K562 (cell line): ENCODE measurements at regions not wholly inside any gene's neighbourhood (a gene's known extent, or its start where the extent isn't known, plus 50 kb on each side); places are given as distances from the start of the nearest gene placed in this dataset.

Source experiments
- ATAC-seq: fragments of 200-7000 bp; cut with Tn5 transposase; 3 replicates; pipeline ENCODE4 v1.9.1; 2020; ENCODE audit warnings: moderate library complexity
- BruUV-seq: library from RNA; stranded (reverse); fragments of 400-500 nt; replicated peaks from 2 replicates; lab custom pipeline; 2021; lab: Mats Ljungman, UMichigan
- CTCF ChIA-PET: fragments of 300-600 bp; formaldehyde crosslinking; extraction: SDS; loops from one replicate; lab custom pipeline; 2021; ENCODE audit warnings: low intra/inter-chr PET ratio; lab: Yijun Ruan, JAX
- POLR2A ChIA-PET: fragments of 300-600, 350-650 bp; sonication (Branson Sonifier 250); formaldehyde crosslinking; extraction: SDS; loops from one replicate; lab custom pipeline; 2021; ENCODE audit warnings: antibody characterized with exemption, inconsistent platforms; lab: Yijun Ruan, JAX
- DNase-seq, 4 experiments: peaks; one replicate each; pipeline versions ENCODE4 v3.0.0 to v3.0.0-alpha.2; 2011 to 2018; ENCODE audit warnings: low spot score in 3 of 4, mixed read lengths in 3 of 4; ENCODE audit errors: extremely low read depth in 1 of 4
- FAIRE-seq: peaks from 2 replicates; lab custom pipeline; 2011; peaks lifted over from hg19 to GRCh38; lab: Jason Lieb, UNC
- H2AFZ ChIP-seq: 2 replicates; pipeline ENCODE4 v1.6.0; 2011; ENCODE audit warnings: low read depth, low read length, control low read depth, inconsistent platforms
- H3K27ac ChIP-seq: fragments of 200-600 bp; 3 replicates; pipeline ENCODE4 v1.8.0; 2011; ENCODE audit warnings: low read depth, mild to moderate bottlenecking, control low read depth, inconsistent platforms, low read length, moderate library complexity, mixed read lengths; ENCODE audit errors: extremely low read depth
- H3K27me3 ChIP-seq, 2 experiments: fragments of 300-600 bp in 1 of 2; 2 replicates in 1 of 2; 3 replicates in 1 of 2; pipeline versions ENCODE4 v1.6.0 to v1.8.0; 2011; ENCODE audit warnings: inconsistent platforms in 2 of 2, low read length in 2 of 2, mild to moderate bottlenecking in 1 of 2, mixed read lengths in 1 of 2, moderate library complexity in 1 of 2; ENCODE audit not compliant: control insufficient read depth in 2 of 2, insufficient read depth in 2 of 2
- H3K36me3 ChIP-seq: fragments of 300-600 bp; 3 replicates; pipeline ENCODE4 v1.8.0; 2011; ENCODE audit warnings: mild to moderate bottlenecking, low read length, inconsistent platforms; ENCODE audit not compliant: control insufficient read depth, insufficient read depth
- H3K4me1 ChIP-seq, 2 experiments: fragments of 200-600 bp in 1 of 2; replicated peaks in 1 of 2; 2 replicates in 1 of 2; 3 replicates in 1 of 2; pipeline versions ENCODE4 v1.5.1 to v1.8.0; 2011; ENCODE audit warnings: inconsistent platforms in 2 of 2, low read length in 2 of 2, mild to moderate bottlenecking in 1 of 2, mixed read lengths in 1 of 2, moderate library complexity in 1 of 2; ENCODE audit not compliant: control insufficient read depth in 2 of 2, insufficient read depth in 2 of 2
- H3K4me2 ChIP-seq: 2 replicates; pipeline ENCODE4 v1.6.1; 2011; ENCODE audit warnings: low read length, control low read depth, inconsistent platforms, mixed read lengths; ENCODE audit not compliant: insufficient read depth
- H3K4me3 ChIP-seq: fragments of 200-600 bp; sonication (generic), shearing (Covaris generic); 2 replicates; pipeline ENCODE4 v1.5.1; 2016; ENCODE audit warnings: control low read depth, inconsistent platforms
- H3K79me2 ChIP-seq: fragments of 200-600 bp; 3 replicates; pipeline ENCODE4 v1.8.0; 2011; ENCODE audit warnings: low read length, inconsistent platforms; ENCODE audit not compliant: control insufficient read depth, insufficient read depth
- H3K9ac ChIP-seq, 2 experiments: 2 replicates each; pipeline versions ENCODE4 v1.6.0 to v1.6.1; 2011; ENCODE audit warnings: low read depth in 2 of 2, low read length in 2 of 2, control low read depth in 1 of 2, inconsistent platforms in 1 of 2, mild to moderate bottlenecking in 1 of 2, mixed read lengths in 1 of 2; ENCODE audit not compliant: insufficient read depth in 1 of 2
- H3K9me1 ChIP-seq: one replicate; pipeline ENCODE4 v1.6.0; 2011; ENCODE audit warnings: inconsistent platforms, mild to moderate bottlenecking, low read length, moderate library complexity; ENCODE audit not compliant: control insufficient read depth, insufficient read depth
- H3K9me3 ChIP-seq: replicated peaks from 2 replicates; pipeline ENCODE4 v1.5.1; 2011; ENCODE audit warnings: low read depth, low read length, inconsistent platforms; ENCODE audit not compliant: control insufficient read depth, insufficient read depth
- H4K20me1 ChIP-seq: replicated peaks from 2 replicates; pipeline ENCODE4 v1.6.1; 2011; ENCODE audit warnings: low read length, inconsistent platforms, mixed read lengths; ENCODE audit not compliant: control insufficient read depth, insufficient read depth
- ASH1L ChIP-seq: fragments of 450-650 bp; IDR thresholded peaks from 2 replicates; pipeline ENCODE4 v1.6.1; 2018; ENCODE audit warnings: borderline replicate concordance, mild to moderate bottlenecking, low read depth; ENCODE audit not compliant: partially characterized antibody
- EGR1 ChIP-seq: fragments of 450-650 bp; conservative IDR thresholded peaks from 2 replicates; pipeline ENCODE4 v1.6.1; 2017; ENCODE audit warnings: mild to moderate bottlenecking
- ERF ChIP-seq: fragments of 450-650 bp; formaldehyde crosslinking; IDR thresholded peaks from 2 replicates; pipeline ENCODE4 v1.4.0; 2020; ENCODE audit warnings: mild to moderate bottlenecking, mixed read lengths
- IRF2 ChIP-seq: sonication (generic); formaldehyde crosslinking; IDR thresholded peaks from 2 replicates; pipeline ENCODE4 v1.8.1; 2022; ENCODE audit warnings: mild to moderate bottlenecking, missing genetic modification reagents
- SAFB ChIP-seq: fragments of 200-400 bp; formaldehyde crosslinking; IDR thresholded peaks from 2 replicates; pipeline ENCODE4 v1.6.1; 2017; ENCODE audit warnings: low read depth, low read length, borderline replicate concordance
- SMAD3 ChIP-seq: fragments of 450-650 bp; formaldehyde crosslinking; conservative IDR thresholded peaks from 2 replicates; pipeline ENCODE4 v1.4.0; 2020; ENCODE audit warnings: mild to moderate bottlenecking
- TGIF2 ChIP-seq: sonication (generic); formaldehyde crosslinking; IDR thresholded peaks from 2 replicates; pipeline ENCODE4 v1.8.1; 2022; ENCODE audit warnings: mild to moderate bottlenecking, missing genetic modification reagents, moderate library complexity
- XRCC3 ChIP-seq: fragments of 450-650 bp; IDR thresholded peaks from 2 replicates; pipeline ENCODE4 v1.6.1; 2017; ENCODE audit warnings: mild to moderate bottlenecking, moderate library complexity
- ZNF316 ChIP-seq: fragments of 450-650 bp; IDR thresholded peaks from 2 replicates; pipeline ENCODE4 v1.6.1; 2016
- ZNF398 ChIP-seq: fragments of 250-450 bp; sonication (Bioruptor Pico); IDR thresholded peaks from 2 replicates; pipeline ENCODE4 v1.8.0; 2021; ENCODE audit warnings: moderate library complexity, mild to moderate bottlenecking, inconsistent platforms
- ZNF445 ChIP-seq: fragments of 250-450 bp; sonication (Bioruptor Pico); IDR thresholded peaks from 2 replicates; pipeline ENCODE4 v1.4.0; 2020; ENCODE audit warnings: low read depth, mild to moderate bottlenecking, moderate library complexity
- WGBS: fragments of 100-300 bp; shearing (Covaris generic); methylation state at CpG from one replicate; pipeline ENCODE4 v1.1.6; 2016; ENCODE audit warnings: low coverage, mixed read lengths; ENCODE audit not compliant: insufficient coverage; ENCODE audit errors: missing lambda C conversion rate; 5-methylcytosine and 5-hydroxymethylcytosine counted together
- in situ Hi-C: fragments of 300-500 bp; cut with MboI; formaldehyde crosslinking; loops from 4 replicates; pipeline ENCODE4 v1.15.0; 2018; ENCODE audit warnings: inconsistent platforms, mixed read lengths
- intact Hi-C: fragments of 100-400 bp; cut with micrococcal nuclease; formaldehyde crosslinking; loops from 2 replicates; pipeline ENCODE4 v1.14.2; 2022
- TF ChIP-seq, protein P1 (sequence below): fragments of 450-650 bp; formaldehyde crosslinking; IDR thresholded peaks from 2 replicates; pipeline ENCODE4 v1.4.0; 2020; ENCODE audit warnings: mild to moderate bottlenecking

- ChIA-PET CTCF (no interaction called here), POLR2A (no interaction called here)
- DNase-seq: no peak
- no peak for FAIRE-seq
- Histone ChIP-seq H2AFZ (no peak overlapping the region), H4K20me1 (no peaks in the 10 kb centered on the region), H3K4me3 (no peak overlapping the region), H3K79me2 (no peaks in the 10 kb centered on the region), H3K9me1 (no peaks in the 10 kb centered on the region), H3K9me3 (no peaks in the 10 kb centered on the region), H3K27ac (no peak overlapping the region), H3K36me3 (no peaks in the 10 kb centered on the region), H3K4me2 (no peak overlapping the region), H3K9ac (no peak overlapping the region), H3K27me3 (no peaks in the 10 kb centered on the region), H3K4me1 (no peaks in the 10 kb centered on the region)
- TF ChIP-seq SAFB: no peak
- TF ChIP-seq ZNF445 (CRISPR knock-in tag): no peak
- no peak for TF ChIP-seq ERF (CRISPR knock-in tag)
- no peak for TF ChIP-seq ZNF316
- TF ChIP-seq SMAD3 (CRISPR knock-in tag): no peak
- no peak for TF ChIP-seq XRCC3
- TF ChIP-seq TGIF2: no peak
- TF ChIP-seq ZNF398 (CRISPR knock-in tag): no peak
- TF ChIP-seq, protein P1, sequence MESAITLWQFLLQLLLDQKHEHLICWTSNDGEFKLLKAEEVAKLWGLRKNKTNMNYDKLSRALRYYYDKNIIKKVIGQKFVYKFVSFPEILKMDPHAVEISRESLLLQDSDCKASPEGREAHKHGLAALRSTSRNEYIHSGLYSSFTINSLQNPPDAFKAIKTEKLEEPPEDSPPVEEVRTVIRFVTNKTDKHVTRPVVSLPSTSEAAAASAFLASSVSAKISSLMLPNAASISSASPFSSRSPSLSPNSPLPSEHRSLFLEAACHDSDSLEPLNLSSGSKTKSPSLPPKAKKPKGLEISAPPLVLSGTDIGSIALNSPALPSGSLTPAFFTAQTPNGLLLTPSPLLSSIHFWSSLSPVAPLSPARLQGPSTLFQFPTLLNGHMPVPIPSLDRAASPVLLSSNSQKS: no peak
- TF ChIP-seq IRF2 (CRISPR knock-in tag): no peak
- TF ChIP-seq EGR1: no peak
- no peak for TF ChIP-seq ASH1L
- no TSS peak for BruUV-seq
- 0% methylated on average over 2 of the region's 2 CpGs for WGBS
- ATAC-seq: no peak
- intact Hi-C loops: loop anchor here (5.0 kb wide), 1 partner anchor 62 kb away; no protein-coding TSS in a partner anchor
- in situ Hi-C loops: no loop called here
Observed at GRCh38 chr12:127358888-127359287, 908.1 kb upstream of the TMEM132C start.
